Endodermal cell (in vitro differentiated cells): ENCODE measurements at regions not wholly inside any gene's neighbourhood (a gene's known extent, or its start where the extent isn't known, plus 50 kb on each side); places are given as distances from the start of the nearest gene placed in this dataset.

Source experiments
- DNase-seq: peaks from one replicate; pipeline ENCODE4 v3.0.0-alpha.2; 2017
- H3K27ac ChIP-seq: 2 replicates; pipeline ENCODE4 v1.5.1; 2013; ENCODE audit warnings: mild to moderate bottlenecking, low read depth, low read length, moderate library complexity
- H3K27me3 ChIP-seq: 2 replicates; pipeline ENCODE4 v1.6.1; 2013; ENCODE audit warnings: mild to moderate bottlenecking, low read length, moderate library complexity; ENCODE audit not compliant: insufficient read depth, control insufficient read depth, poor library complexity, severe bottlenecking
- H3K36me3 ChIP-seq: 2 replicates; pipeline ENCODE4 v1.7.0; 2013; ENCODE audit warnings: mild to moderate bottlenecking, low read length, moderate library complexity; ENCODE audit not compliant: control insufficient read depth, insufficient read depth
- H3K4me1 ChIP-seq: one replicate; pipeline ENCODE4 v1.7.0; 2013; ENCODE audit warnings: low read length; ENCODE audit not compliant: control insufficient read depth, insufficient read depth
- H3K4me3 ChIP-seq: 2 replicates; pipeline ENCODE4 v1.5.1; 2013; ENCODE audit warnings: mild to moderate bottlenecking, low read length, moderate library complexity
- H3K9ac ChIP-seq: 2 replicates; pipeline ENCODE4 v1.6.1; 2013; ENCODE audit warnings: mild to moderate bottlenecking, low read length, moderate library complexity; ENCODE audit not compliant: poor library complexity, severe bottlenecking; ENCODE audit errors: extremely low read depth
- H3K9me3 ChIP-seq: 2 replicates; pipeline ENCODE4 v1.6.1; 2013; ENCODE audit warnings: mild to moderate bottlenecking, low read length, moderate library complexity; ENCODE audit not compliant: control insufficient read depth
- H3K27ac Mint-ChIP-seq: 2 replicates; pipeline ENCODE4 v1.8.0; 2020; ENCODE audit warnings: mixed read lengths
- H3K27me3 Mint-ChIP-seq: 2 replicates; pipeline ENCODE4 v1.8.0; 2021; ENCODE audit warnings: mild to moderate bottlenecking, mixed read lengths; ENCODE audit not compliant: insufficient read depth
- H3K36me3 Mint-ChIP-seq: 2 replicates; pipeline ENCODE4 v1.8.0; 2020; ENCODE audit warnings: low read depth, mixed read lengths
- H3K4me1 Mint-ChIP-seq: 2 replicates; pipeline ENCODE4 v1.8.0; 2020; ENCODE audit warnings: mixed read lengths
- H3K4me3 Mint-ChIP-seq: 2 replicates; pipeline ENCODE4 v1.8.0; 2020; ENCODE audit warnings: mild to moderate bottlenecking, moderate library complexity, mixed read lengths
- H3K9me3 Mint-ChIP-seq: 2 replicates; pipeline ENCODE4 v1.8.0; 2020; ENCODE audit warnings: mild to moderate bottlenecking, mixed read lengths
- CTCF ChIP-seq: fragments of 200-600 bp; sonication (generic); conservative IDR thresholded peaks from 2 replicates; pipeline ENCODE4 v1.5.0; 2021; ENCODE audit warnings: antibody characterized with exemption, mild to moderate bottlenecking
- WGBS, 2 experiments: methylation state at CpG; one replicate each; pipeline versions ENCODE4 v1.1.5 to v1.1.7; 2013; ENCODE audit warnings: missing lambda C conversion rate in 2 of 2, mixed read lengths in 1 of 2; ENCODE audit not compliant: insufficient coverage in 1 of 2, insufficient read length in 1 of 2; 5-methylcytosine and 5-hydroxymethylcytosine counted together

DNA sequence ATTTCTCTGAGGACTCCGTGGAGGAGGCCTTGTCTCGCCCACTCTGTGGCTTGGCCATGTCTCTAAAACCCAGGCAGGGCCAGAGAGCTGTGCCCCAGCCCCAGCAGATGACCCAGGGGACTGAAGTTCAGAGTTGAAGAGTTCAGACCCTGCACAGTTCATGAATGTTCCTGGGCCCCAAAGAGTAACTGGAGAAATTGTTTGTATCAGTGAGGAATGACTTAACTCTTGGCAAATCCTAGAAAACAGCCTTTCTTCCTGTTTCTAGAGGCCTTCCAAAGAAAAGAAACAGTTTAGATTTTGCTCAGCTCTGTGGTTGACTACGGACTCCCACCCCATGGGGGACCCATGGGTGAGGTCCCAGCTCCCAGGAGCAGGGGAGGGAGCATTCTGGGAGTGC lies 62.1 kb upstream of the EYA2 start:
- Mint-ChIP-seq H3K4me3 (no peak overlapping the region), H3K9me3 (no peaks in the 10 kb centered on the region), H3K27ac (no peak overlapping the region), H3K36me3 (no peaks in the 10 kb centered on the region), H3K4me1 (peaks cover 4% of the 10 kb centered on the region), H3K27me3 (no peaks in the 10 kb centered on the region)
- no peak overlapping the region for H3K27ac ChIP-seq
- TF ChIP-seq CTCF = no peak
- H3K36me3 ChIP-seq = no peaks in the 10 kb centered on the region
- H3K4me3 ChIP-seq = no peak overlapping the region
- DNase-seq = no peak
- H3K4me1 ChIP-seq = no peaks in the 10 kb centered on the region
- no peak overlapping the region for H3K9ac ChIP-seq
- WGBS, 2 experiments = 93 to 95% methylated on average over 3 of the region's 3 CpGs
- H3K27me3 ChIP-seq = no peaks in the 10 kb centered on the region
- H3K9me3 ChIP-seq = no peaks in the 10 kb centered on the region

DNA sequence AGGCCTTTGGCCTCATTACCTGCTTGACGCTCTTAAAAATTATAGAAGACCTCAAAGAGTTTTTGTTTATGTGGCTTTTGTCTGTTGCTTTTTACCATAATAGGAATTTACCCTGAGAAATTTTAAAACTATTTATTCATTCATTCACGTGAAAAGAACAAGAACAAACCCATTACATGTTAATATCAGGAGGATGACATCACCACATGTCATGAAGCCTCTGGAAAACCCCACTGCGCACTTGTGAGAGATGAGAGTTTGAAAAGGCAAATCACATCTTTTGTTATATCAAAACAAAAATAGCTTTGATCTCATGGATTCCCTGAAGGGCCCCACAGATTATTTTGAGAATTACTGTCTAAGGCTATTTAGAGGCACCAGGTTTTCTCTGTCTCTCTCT lies 61.3 kb upstream of the EYA2 start:
- H3K4me3 Mint-ChIP-seq = no peak overlapping the region
- TF ChIP-seq CTCF = no peak

GRCh38 chr20:46835418-46835817 lies 59.2 kb upstream of the EYA2 start:
- Mint-ChIP-seq H3K4me3 (no peak overlapping the region), H3K9me3 (no peaks in the 10 kb centered on the region), H3K36me3 (no peaks in the 10 kb centered on the region), H3K27ac (no peak overlapping the region), H3K4me1 (peaks cover 8% of the 10 kb centered on the region), H3K27me3 (no peaks in the 10 kb centered on the region)
- H3K27me3 ChIP-seq = no peaks in the 10 kb centered on the region
- DNase-seq = no peak
- no peaks in the 10 kb centered on the region for H3K9me3 ChIP-seq
- H3K27ac ChIP-seq = no peak overlapping the region
- no peak overlapping the region for H3K4me3 ChIP-seq
- no peaks in the 10 kb centered on the region for H3K36me3 ChIP-seq
- no peak for TF ChIP-seq CTCF
- no peak overlapping the region for H3K9ac ChIP-seq
- no peaks in the 10 kb centered on the region for H3K4me1 ChIP-seq
- WGBS, 2 experiments = 82 to 100% methylated on average over 1 of the region's 1 CpG

More for the DNA sequence above, 61.3 kb upstream of the EYA2 start:
- H3K27me3 Mint-ChIP-seq = no peaks in the 10 kb centered on the region
- peaks cover 8% of the 10 kb centered on the region for H3K4me1 Mint-ChIP-seq
- H3K36me3 Mint-ChIP-seq = no peaks in the 10 kb centered on the region
- H3K9ac ChIP-seq = no peak overlapping the region
- no peaks in the 10 kb centered on the region for H3K9me3 ChIP-seq
- H3K27me3 ChIP-seq = no peaks in the 10 kb centered on the region
- H3K27ac Mint-ChIP-seq = no peak overlapping the region
- no peaks in the 10 kb centered on the region for H3K9me3 Mint-ChIP-seq
- DNase-seq = no peak
- H3K36me3 ChIP-seq = no peaks in the 10 kb centered on the region
- no peaks in the 10 kb centered on the region for H3K4me1 ChIP-seq
- H3K27ac ChIP-seq = no peak overlapping the region
- no peak overlapping the region for H3K4me3 ChIP-seq
- WGBS, 2 experiments = 83 to 93% methylated on average over 1 to 3 of the region's 3 CpGs
